Panc1 (cell line): ENCODE measurements at regions not wholly inside any gene's neighbourhood (a gene's known extent, or its start where the extent isn't known, plus 50 kb on each side); places are given as distances from the start of the nearest gene placed in this dataset.

Source experiments
- CTCF ChIP-seq: fragments of 450-650 bp; IDR thresholded peaks from 2 replicates; pipeline ENCODE4 v1.5.1; 2017; ENCODE audit warnings: mild to moderate bottlenecking
- POLR2AphosphoS5 ChIP-seq: IDR thresholded peaks from 2 replicates; pipeline ENCODE4 v1.6.1; 2012; ENCODE audit warnings: mild to moderate bottlenecking, low read depth, low read length, moderate library complexity

- no peak for TF ChIP-seq POLR2AphosphoS5
- TF ChIP-seq CTCF, result no peak
Observed at GRCh38 chr4:4694296-4694772, 152.5 kb upstream of the STX18 start.
